ENCODE measurements at regions not wholly inside any gene's neighbourhood (a gene's known extent, or its start where the extent isn't known, plus 50 kb on each side); places are given as distances from the start of the nearest gene placed in this dataset.

DNA sequence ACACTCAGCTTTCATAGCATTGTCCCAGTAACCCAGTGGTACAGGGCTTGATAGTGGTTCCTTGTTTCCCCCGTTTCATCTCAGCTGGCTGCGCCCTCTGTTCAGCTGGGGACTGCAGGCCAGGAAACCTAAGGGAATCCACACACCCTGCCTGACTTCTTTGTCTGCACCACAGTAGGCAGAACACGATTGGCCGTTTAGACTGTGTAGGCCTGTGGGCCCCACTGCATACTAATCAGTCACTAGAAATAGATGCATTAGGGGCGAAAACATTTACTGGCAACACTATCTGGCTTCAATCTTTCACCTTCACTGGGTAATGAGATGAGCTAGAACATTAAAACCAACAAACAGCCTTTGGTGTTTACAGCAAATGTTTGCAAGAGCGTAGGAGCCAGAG lies 512.7 kb upstream of the BRINP1 start:
- Histone ChIP-seq H3K27me3 (ENCODE audit: control insufficient read depth, insufficient read depth, low read length) (no peaks in the 10 kb centered on the region), H3K4me1 (ENCODE audit: control insufficient read depth, insufficient read depth, low read length) (no peaks in the 10 kb centered on the region), H3K4me3 (ENCODE audit: low read depth in 2 of 2, low read length in 2 of 2) (no peak overlapping the region), H3K36me3 (ENCODE audit: control insufficient read depth, insufficient read depth, low read length) (no peaks in the 10 kb centered on the region), H3K27ac (ENCODE audit: low read length) (no peak overlapping the region), H3K9me3 (ENCODE audit: control insufficient read depth, insufficient read depth, low read depth, low read length) (no peaks in the 10 kb centered on the region)
- no peak for DNase-seq (ENCODE audit: low read depth, low spot score)
- TF ChIP-seq, protein P1, sequence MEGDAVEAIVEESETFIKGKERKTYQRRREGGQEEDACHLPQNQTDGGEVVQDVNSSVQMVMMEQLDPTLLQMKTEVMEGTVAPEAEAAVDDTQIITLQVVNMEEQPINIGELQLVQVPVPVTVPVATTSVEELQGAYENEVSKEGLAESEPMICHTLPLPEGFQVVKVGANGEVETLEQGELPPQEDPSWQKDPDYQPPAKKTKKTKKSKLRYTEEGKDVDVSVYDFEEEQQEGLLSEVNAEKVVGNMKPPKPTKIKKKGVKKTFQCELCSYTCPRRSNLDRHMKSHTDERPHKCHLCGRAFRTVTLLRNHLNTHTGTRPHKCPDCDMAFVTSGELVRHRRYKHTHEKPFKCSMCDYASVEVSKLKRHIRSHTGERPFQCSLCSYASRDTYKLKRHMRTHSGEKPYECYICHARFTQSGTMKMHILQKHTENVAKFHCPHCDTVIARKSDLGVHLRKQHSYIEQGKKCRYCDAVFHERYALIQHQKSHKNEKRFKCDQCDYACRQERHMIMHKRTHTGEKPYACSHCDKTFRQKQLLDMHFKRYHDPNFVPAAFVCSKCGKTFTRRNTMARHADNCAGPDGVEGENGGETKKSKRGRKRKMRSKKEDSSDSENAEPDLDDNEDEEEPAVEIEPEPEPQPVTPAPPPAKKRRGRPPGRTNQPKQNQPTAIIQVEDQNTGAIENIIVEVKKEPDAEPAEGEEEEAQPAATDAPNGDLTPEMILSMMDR (IDR thresholded peaks at IDR 0.05) = no peak
- TF ChIP-seq POLR2AphosphoS5 (IDR thresholded peaks at IDR 0.05; ENCODE audit: low read depth, low read length) (no peak), TCF7L2 (IDR thresholded peaks at IDR 0.05; ENCODE audit: low read depth, low read length) (no peak), SIN3A (IDR thresholded peaks at IDR 0.05; ENCODE audit: borderline replicate concordance, insufficient read depth, low read depth, low read length) (no peak)
- TF ChIP-seq, protein P2, sequence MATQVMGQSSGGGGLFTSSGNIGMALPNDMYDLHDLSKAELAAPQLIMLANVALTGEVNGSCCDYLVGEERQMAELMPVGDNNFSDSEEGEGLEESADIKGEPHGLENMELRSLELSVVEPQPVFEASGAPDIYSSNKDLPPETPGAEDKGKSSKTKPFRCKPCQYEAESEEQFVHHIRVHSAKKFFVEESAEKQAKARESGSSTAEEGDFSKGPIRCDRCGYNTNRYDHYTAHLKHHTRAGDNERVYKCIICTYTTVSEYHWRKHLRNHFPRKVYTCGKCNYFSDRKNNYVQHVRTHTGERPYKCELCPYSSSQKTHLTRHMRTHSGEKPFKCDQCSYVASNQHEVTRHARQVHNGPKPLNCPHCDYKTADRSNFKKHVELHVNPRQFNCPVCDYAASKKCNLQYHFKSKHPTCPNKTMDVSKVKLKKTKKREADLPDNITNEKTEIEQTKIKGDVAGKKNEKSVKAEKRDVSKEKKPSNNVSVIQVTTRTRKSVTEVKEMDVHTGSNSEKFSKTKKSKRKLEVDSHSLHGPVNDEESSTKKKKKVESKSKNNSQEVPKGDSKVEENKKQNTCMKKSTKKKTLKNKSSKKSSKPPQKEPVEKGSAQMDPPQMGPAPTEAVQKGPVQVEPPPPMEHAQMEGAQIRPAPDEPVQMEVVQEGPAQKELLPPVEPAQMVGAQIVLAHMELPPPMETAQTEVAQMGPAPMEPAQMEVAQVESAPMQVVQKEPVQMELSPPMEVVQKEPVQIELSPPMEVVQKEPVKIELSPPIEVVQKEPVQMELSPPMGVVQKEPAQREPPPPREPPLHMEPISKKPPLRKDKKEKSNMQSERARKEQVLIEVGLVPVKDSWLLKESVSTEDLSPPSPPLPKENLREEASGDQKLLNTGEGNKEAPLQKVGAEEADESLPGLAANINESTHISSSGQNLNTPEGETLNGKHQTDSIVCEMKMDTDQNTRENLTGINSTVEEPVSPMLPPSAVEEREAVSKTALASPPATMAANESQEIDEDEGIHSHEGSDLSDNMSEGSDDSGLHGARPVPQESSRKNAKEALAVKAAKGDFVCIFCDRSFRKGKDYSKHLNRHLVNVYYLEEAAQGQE (IDR thresholded peaks at IDR 0.05; ENCODE audit: insufficient read depth in 1 of 2, low read depth in 2 of 2, low read length in 1 of 2) = no peak
- no TSS peak for BruUV-seq (replicated peaks)
- no peak for ATAC-seq
- intact Hi-C loops (cut with micrococcal nuclease; ENCODE audit: unreplicated experiment) = no loop called here
- POLR2A ChIA-PET = no interaction called here
- in situ Hi-C loops (cut with HindIII; ENCODE audit: low pct_unique_long_range_greater_than_20kb, low sequenced_read_pairs) = no loop called here
- CTCF ChIA-PET = no interaction called here

DNA sequence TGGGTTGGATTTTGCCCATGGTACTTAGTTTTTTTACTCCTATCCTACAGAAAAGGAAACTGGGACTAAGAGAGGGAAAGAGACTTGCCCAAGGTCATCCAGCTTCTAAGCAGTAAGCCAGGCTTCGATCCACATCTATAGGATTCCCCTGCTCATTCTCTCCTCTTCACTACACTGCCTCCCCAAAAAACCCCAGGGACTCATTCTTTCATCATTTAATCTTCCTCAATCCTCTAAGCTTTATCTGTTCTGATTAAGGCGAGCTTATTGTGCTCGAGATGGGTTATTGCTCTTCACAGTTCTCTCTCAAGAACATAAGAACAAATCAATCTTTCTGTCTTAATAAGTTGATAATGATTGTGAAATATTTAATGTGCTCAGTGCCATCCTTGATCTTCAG lies 511.1 kb upstream of the BRINP1 start:
- TF ChIP-seq, protein P1 (IDR thresholded peaks at IDR 0.05) = no peak
- no peak for TF ChIP-seq TCF7L2 (IDR thresholded peaks at IDR 0.05; ENCODE audit: low read depth, low read length)
- TF ChIP-seq, protein P2 (IDR thresholded peaks at IDR 0.05; ENCODE audit: insufficient read depth in 1 of 2, low read depth in 2 of 2, low read length in 1 of 2) = no peak
- TF ChIP-seq SIN3A (IDR thresholded peaks at IDR 0.05; ENCODE audit: borderline replicate concordance, insufficient read depth, low read depth, low read length) = no peak
- TF ChIP-seq POLR2AphosphoS5 (IDR thresholded peaks at IDR 0.05; ENCODE audit: low read depth, low read length) = no peak
- Histone ChIP-seq H3K4me1 (ENCODE audit: control insufficient read depth, insufficient read depth, low read length) (no peaks in the 10 kb centered on the region), H3K27me3 (ENCODE audit: control insufficient read depth, insufficient read depth, low read length) (no peaks in the 10 kb centered on the region), H3K36me3 (ENCODE audit: control insufficient read depth, insufficient read depth, low read length) (no peaks in the 10 kb centered on the region), H3K9me3 (ENCODE audit: control insufficient read depth, insufficient read depth, low read depth, low read length) (no peaks in the 10 kb centered on the region), H3K27ac (ENCODE audit: low read length) (no peak overlapping the region), H3K4me3 (ENCODE audit: low read depth in 2 of 2, low read length in 2 of 2) (no peak overlapping the region)
- intact Hi-C loops (cut with micrococcal nuclease; ENCODE audit: unreplicated experiment) = no loop called here
- ChIA-PET CTCF (no interaction called here), POLR2A (no interaction called here)
- ATAC-seq (no peak), DNase-seq (ENCODE audit: low read depth, low spot score) (no peak)
- BruUV-seq (replicated peaks) = no TSS peak
- in situ Hi-C loops (cut with HindIII; ENCODE audit: low pct_unique_long_range_greater_than_20kb, low sequenced_read_pairs) = no loop called here
